Lower lobe of right lung (tissue), 2 donors: ENCODE measurements at regions not wholly inside any gene's neighbourhood (a gene's known extent, or its start where the extent isn't known, plus 50 kb on each side); places are given as distances from the start of the nearest gene placed in this dataset.

Source experiments
- ATAC-seq, 2 donors: fragments of 200-7000 bp; cut with Tn5 transposase; one replicate each; pipeline ENCODE4 v1.9.1; 2020 to 2022; ENCODE audit warnings: mild to moderate bottlenecking in 2 of 2, moderate library complexity in 2 of 2
- DNase-seq: peaks from one replicate; pipeline ENCODE4 v3.0.0-alpha.2; 2020
- H3K27ac ChIP-seq: fragments of 200-600 bp; one replicate; pipeline ENCODE4 v1.8.0; 2022
- H3K27me3 ChIP-seq: fragments of 200-600 bp; one replicate; pipeline ENCODE4 v1.8.0; 2022; ENCODE audit warnings: low read depth
- H3K36me3 ChIP-seq: fragments of 200-600 bp; one replicate; pipeline ENCODE4 v1.8.0; 2022; ENCODE audit warnings: mild to moderate bottlenecking
- H3K4me1 ChIP-seq: fragments of 200-600 bp; one replicate; pipeline ENCODE4 v1.8.0; 2022
- H3K4me3 ChIP-seq: fragments of 200-600 bp; one replicate; pipeline ENCODE4 v1.8.0; 2022; ENCODE audit warnings: mild to moderate bottlenecking
- H3K9me3 ChIP-seq: fragments of 200-600 bp; one replicate; pipeline ENCODE4 v1.8.0; 2022
- intact Hi-C: fragments of 100-400 bp; cut with DNase I; formaldehyde crosslinking; loops from one replicate; pipeline ENCODE4 v1.11.0; 2022
- TF ChIP-seq, protein P1 (sequence below): fragments of 200-600 bp; IDR thresholded peaks from one replicate; pipeline ENCODE4 v1.8.0; 2022; ENCODE audit warnings: antibody characterized with exemption, mild to moderate bottlenecking
- donor health status: DM: no; HTN: yes; CAD: no; lungs with severe emphysema.

DNA sequence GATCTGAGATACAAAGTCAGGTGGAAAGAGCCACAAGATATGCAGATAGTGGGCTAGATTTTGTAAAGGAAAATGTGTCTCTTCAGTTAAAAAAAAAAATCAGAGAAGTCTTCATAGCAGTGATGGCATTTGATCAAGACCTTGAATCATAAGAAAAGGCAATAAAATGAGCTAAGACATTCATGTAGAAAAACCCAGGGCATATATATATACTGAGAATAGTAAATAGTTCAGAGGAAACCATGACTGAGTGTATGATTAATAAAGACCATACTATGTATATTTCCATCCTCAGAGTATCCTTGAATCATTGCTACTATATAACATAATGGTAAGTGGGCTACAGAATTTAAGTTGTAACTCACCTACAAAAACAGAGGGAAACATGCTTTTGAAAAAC, 321.7 kb upstream of the NR5A2 start:
- Histone ChIP-seq H3K27ac (no peak overlapping the region), H3K9me3 (no peaks in the 10 kb centered on the region), H3K36me3 (no peaks in the 10 kb centered on the region), H3K4me3 (no peak overlapping the region), H3K27me3 (no peaks in the 10 kb centered on the region), H3K4me1 (no peaks in the 10 kb centered on the region)
- intact Hi-C loops = no loop called here
- TF ChIP-seq, protein P1, sequence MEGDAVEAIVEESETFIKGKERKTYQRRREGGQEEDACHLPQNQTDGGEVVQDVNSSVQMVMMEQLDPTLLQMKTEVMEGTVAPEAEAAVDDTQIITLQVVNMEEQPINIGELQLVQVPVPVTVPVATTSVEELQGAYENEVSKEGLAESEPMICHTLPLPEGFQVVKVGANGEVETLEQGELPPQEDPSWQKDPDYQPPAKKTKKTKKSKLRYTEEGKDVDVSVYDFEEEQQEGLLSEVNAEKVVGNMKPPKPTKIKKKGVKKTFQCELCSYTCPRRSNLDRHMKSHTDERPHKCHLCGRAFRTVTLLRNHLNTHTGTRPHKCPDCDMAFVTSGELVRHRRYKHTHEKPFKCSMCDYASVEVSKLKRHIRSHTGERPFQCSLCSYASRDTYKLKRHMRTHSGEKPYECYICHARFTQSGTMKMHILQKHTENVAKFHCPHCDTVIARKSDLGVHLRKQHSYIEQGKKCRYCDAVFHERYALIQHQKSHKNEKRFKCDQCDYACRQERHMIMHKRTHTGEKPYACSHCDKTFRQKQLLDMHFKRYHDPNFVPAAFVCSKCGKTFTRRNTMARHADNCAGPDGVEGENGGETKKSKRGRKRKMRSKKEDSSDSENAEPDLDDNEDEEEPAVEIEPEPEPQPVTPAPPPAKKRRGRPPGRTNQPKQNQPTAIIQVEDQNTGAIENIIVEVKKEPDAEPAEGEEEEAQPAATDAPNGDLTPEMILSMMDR = no peak
- ATAC-seq (no peak), DNase-seq (no peak)

DNA sequence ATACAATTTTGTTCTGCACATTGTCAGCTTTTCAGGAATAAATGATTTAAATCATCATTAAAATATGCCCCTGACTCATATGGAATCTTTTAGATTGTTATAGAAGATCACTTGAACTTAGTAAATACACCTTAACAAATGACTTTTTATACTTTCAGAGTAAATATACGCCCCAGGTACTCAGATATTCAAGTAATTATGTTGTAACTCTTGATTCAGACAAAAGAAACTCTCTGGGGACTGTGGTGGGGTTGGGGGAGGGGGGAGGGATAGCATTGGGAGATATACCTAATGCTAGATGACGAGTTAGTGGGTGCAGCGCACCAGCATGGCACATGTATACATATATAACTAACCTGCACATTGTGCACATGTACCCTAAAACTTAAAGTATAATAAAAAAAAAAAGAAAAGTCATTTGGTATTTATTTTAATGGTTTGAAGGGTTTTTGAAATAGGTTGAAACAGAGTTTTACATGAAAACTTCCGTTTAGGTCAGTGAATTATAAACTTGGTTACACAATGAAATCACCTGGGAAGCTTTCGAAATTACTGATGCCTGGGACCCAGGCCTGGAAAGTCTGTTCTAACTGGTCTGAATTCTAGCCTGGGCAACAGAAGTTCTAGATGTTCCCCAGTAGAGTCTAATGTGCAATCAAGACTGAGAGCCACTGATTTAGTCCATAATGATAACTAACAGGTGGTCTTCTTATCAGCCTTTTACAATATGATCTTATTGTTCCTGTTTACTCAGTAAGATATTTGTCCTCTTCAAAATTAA, 320.5 kb upstream of the NR5A2 start:
- no peak overlapping the region for H3K4me3 ChIP-seq
- TF ChIP-seq, protein P1 = no peak
- no peaks in the 10 kb centered on the region for H3K27me3 ChIP-seq
- no peak for DNase-seq
- peaks cover 8% of the 10 kb centered on the region for H3K9me3 ChIP-seq
- H3K36me3 ChIP-seq = no peaks in the 10 kb centered on the region
- ATAC-seq = peak; percentile 30 to 78
- H3K27ac ChIP-seq = no peak overlapping the region
- no peaks in the 10 kb centered on the region for H3K4me1 ChIP-seq
- intact Hi-C loops = no loop called here

DNA sequence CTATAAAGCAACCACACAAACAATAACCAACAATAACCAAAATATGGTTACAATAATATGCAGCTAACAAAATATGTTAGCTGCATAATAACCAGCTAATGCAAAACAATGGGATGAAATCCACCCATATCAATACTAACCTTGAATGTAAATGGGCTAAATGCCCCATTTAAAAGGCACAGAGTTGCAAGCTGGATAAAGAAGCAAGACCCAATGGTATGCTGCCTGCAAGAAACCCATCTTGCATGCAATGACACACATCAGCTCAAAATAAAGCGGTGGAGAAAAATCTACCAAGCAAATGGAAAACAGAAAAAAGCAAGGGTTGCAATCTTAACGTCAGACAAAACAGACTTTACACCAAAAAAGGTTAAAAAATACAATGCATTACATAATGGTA, 316.5 kb upstream of the NR5A2 start:
- TF ChIP-seq, protein P1 = no peak
- Histone ChIP-seq H3K4me3 (no peak overlapping the region), H3K4me1 (no peaks in the 10 kb centered on the region), H3K27ac (no peak overlapping the region), H3K27me3 (no peaks in the 10 kb centered on the region), H3K36me3 (no peaks in the 10 kb centered on the region), H3K9me3 (peaks cover 8% of the 10 kb centered on the region)
- intact Hi-C loops = no loop called here
- DNase-seq = no peak
- no peak for ATAC-seq

DNA sequence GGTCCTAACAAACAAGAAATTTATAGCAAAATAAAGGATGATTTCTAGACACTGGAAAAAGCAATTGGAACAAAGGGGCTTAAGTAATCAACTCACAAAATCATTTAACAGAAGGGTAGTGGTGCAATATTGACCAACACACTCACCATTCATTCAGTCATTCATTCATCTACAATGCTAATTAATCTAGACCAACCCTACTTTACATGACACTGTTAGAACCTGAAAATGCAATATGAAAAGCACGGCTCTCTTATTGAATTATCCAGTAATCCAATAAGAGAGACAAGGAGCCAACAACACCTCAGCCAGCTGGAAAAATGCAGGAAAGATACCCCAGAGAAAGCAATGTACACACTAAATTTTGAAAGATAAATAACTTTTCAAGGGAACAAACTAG, 310.8 kb upstream of the NR5A2 start:
- no peaks in the 10 kb centered on the region for H3K36me3 ChIP-seq
- H3K27me3 ChIP-seq = no peaks in the 10 kb centered on the region
- DNase-seq (no peak), ATAC-seq (no peak)
- H3K4me1 ChIP-seq = no peaks in the 10 kb centered on the region
- TF ChIP-seq, protein P1 = no peak
- intact Hi-C loops = no loop called here
- H3K9me3 ChIP-seq = no peaks in the 10 kb centered on the region
- no peak overlapping the region for H3K27ac ChIP-seq
- no peak overlapping the region for H3K4me3 ChIP-seq

DNA sequence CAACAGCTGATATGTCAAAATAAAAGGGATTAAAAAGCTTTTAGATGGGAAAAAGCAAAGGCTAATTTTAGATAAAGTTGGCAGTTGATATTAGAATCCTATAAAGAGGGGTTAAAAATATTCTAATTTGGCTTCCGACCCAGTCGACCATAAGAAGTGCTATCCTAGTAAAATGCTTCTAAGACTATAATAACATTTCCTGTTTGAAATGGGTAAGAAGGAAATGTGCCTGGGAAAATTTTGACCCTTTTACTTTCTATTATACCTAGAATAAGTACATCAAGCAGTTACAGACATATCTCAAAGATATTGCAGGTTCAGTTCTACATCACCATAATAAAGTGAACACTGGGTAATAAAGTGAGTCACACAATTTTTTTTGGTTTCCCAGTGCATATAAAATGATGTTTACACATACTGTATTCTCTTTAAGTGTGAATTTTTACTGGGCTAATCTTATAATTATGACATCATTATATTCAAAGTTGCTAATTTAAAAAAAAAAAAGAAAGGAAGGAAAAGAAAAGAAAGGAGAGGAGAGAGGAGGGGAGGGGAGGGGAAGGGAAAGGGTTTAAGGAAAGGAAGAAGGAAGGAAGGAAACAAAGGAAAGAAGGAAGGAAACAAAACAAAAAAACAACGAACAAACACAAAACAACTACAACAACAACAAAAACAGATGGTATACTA, 308.2 kb upstream of the NR5A2 start:
- Histone ChIP-seq H3K9me3 (no peaks in the 10 kb centered on the region), H3K27me3 (no peaks in the 10 kb centered on the region), H3K4me1 (no peaks in the 10 kb centered on the region), H3K4me3 (no peak overlapping the region), H3K36me3 (no peaks in the 10 kb centered on the region), H3K27ac (no peak overlapping the region)
- intact Hi-C loops = no loop called here
- ATAC-seq = no peak
- TF ChIP-seq, protein P1 = no peak
- no peak for DNase-seq
